Fibroblast of villous mesenchyme (primary cell): ENCODE measurements at regions not wholly inside any gene's neighbourhood (a gene's known extent, or its start where the extent isn't known, plus 50 kb on each side); places are given as distances from the start of the nearest gene placed in this dataset.

Experiments used
- DNase-seq: peaks from one replicate; pipeline ENCODE4 v3.0.0-alpha.2; 2010; ENCODE audit warnings: low read depth
- H3K4me3 ChIP-seq: 2 replicates; pipeline ENCODE4 v1.5.1; 2011; ENCODE audit warnings: low read depth, mild to moderate bottlenecking, low read length
- CTCF ChIP-seq: IDR thresholded peaks from 2 replicates; pipeline ENCODE4 v1.5.1; 2012; ENCODE audit warnings: low read depth, mild to moderate bottlenecking, low read length; ENCODE audit not compliant: insufficient read depth

- no peak overlapping the region for H3K4me3 ChIP-seq
- no peak for DNase-seq
- no peak for TF ChIP-seq CTCF
Observed at GRCh38 chr17:34068571-34068970, 186.5 kb upstream of the CCL2 start.

GRCh38 chr17:34070712-34071111 lies 184.4 kb upstream of the CCL2 start:
- no peak for TF ChIP-seq CTCF
- no peak overlapping the region for H3K4me3 ChIP-seq
- no peak for DNase-seq

GRCh38 chr17:34071886-34072420 lies 183.1 kb upstream of the CCL2 start:
- H3K4me3 ChIP-seq, result no peak overlapping the region
- DNase-seq, result no peak
- no peak for TF ChIP-seq CTCF

- TF ChIP-seq CTCF, result no peak
- no peak for DNase-seq
- H3K4me3 ChIP-seq, result no peak overlapping the region
Observed at GRCh38 chr17:34075076-34075475, 180.0 kb upstream of the CCL2 start.

- no peak for DNase-seq
- TF ChIP-seq CTCF, result no peak
- H3K4me3 ChIP-seq, result no peak overlapping the region
Observed at GRCh38 chr17:34076743-34077631, 178.1 kb upstream of the CCL2 start.

GRCh38 chr17:34081269-34081668 lies 173.8 kb upstream of the CCL2 start:
- peak; percentile 13 for TF ChIP-seq CTCF
- no peak overlapping the region for H3K4me3 ChIP-seq
- no peak for DNase-seq
